Fibroblast of skin of scalp (primary cell): ENCODE measurements at regions not wholly inside any gene's neighbourhood (a gene's known extent, or its start where the extent isn't known, plus 50 kb on each side); places are given as distances from the start of the nearest gene placed in this dataset.
"Not testable (repeated sequence)": the region's sequence is repeated elsewhere in the genome, so short reads cannot be mapped to it uniquely, and the experiment has no call there.

ENCODE experiments used
- DNase-seq: peaks from one replicate; pipeline ENCODE4 v3.0.0-alpha.2; 2013

- DNase-seq = peak; percentile 11
Measured at GRCh38 chr6:82419132-82419581, 55.5 kb downstream of the TPBG start.

DNA sequence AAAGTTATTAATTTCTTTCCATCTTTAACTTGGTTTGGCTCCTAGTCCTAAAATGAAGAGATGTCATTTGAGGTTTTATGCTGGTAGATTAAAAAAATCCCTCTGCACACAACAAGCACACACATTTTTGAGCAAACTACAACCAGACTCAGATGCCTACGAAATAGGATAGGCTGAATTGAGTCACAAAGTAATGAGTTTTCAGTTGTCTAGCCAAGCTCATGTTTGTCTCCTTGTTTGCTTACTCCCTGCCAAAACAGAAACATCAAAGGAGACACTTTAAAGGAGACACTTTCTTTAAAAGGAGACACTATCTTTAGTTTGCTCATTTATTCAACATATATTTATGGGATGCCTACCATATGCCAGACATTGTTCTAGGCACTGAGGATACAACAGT is 56.2 kb downstream of the TPBG start:
- no peak for DNase-seq

DNA sequence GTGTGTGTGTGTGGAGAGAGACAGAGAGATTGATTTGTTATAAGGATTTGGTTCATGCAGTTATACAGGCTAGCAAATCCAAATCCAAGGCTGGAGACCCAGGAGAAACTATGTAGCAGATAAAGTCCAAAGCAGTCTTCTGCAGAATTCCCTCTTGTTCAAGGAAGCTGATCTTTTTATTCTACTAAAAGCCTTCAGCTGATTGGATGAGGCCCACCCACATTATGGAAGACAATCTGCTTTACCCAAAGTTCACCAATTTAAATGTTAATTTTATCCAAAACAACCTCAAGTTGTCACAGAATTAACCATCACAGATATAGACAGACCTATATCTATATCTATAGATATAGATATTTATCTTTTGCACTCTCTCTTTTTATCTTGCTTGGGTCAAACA is 67.0 kb downstream of the TPBG start:
- no peak for DNase-seq

GRCh38 chr6:82436740-82437139 is 73.1 kb downstream of the TPBG start:
- no peak for DNase-seq

GRCh38 chr6:82437701-82438100 is 74.1 kb downstream of the TPBG start:
- peak; percentile 4 for DNase-seq

GRCh38 chr6:82441047-82441855 is 77.6 kb downstream of the TPBG start:
- peak; percentile 42 for DNase-seq

- DNase-seq = no peak
Measured at GRCh38 chr6:82442061-82442719, 78.6 kb downstream of the TPBG start.

- no peak for DNase-seq
Measured at GRCh38 chr6:82458147-82458546, 94.5 kb downstream of the TPBG start.

GRCh38 chr6:82458705-82459104 is 95.1 kb downstream of the TPBG start:
- DNase-seq = no peak

- no peak for DNase-seq
Measured at GRCh38 chr6:82461536-82461935, 97.9 kb downstream of the TPBG start.

DNA sequence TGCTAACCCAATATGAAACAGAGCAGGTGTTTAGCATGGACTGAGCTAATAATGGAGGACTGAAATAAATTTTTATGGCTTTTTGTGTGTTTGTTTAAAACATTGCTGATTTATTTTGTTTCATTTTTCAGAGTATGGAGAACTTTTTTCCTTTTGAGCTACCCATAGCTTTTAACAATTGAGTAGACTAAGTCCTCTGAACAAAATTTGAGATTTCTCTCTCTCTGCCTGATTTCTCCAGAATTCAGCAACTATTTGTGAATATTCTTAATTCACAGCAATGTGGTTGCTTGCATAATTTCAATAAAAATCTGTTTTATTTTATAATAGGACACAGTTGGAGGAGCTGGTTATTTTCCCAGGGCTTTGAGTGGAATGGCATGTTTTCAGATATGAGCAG is 103.7 kb downstream of the TPBG start:
- DNase-seq = no peak

DNA sequence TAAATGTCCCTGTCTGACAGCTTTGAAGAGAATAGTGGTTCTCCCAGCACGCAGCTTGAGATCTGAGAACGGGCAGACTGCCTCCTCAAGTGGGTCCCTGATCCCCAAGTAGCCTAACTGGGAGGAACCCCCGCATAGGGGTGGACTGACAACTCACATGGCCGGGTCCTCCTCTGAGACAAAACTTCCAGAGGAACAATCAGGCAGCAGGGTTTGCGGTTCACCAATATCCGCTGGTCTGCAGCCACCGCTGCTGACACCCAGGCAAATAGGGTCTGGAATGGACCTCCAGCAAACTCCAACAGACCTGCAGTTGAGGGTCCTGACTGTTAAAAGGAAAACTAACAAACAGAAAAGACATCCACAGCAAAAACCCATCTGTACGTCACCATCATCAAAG is 106.5 kb downstream of the TPBG start:
- DNase-seq = not testable (repeated sequence)

DNA sequence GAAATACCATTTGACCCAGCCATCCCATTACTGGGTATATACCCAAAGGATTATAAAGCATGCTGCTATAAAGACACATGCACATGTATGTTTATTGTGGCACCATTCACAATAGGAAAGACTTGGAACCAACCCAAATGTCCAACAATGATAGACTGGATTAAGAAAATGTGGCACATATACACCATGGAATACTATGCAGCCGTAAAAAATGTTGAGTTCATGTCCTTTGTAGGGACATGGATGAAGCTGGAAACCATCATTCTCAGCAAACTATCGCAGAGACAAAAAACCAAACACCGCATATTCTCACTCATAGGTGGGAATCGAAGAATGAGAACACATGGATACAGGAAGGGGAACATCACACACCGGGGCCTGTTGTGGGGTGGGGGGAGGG is 111.5 kb downstream of the TPBG start:
- DNase-seq = not testable (repeated sequence)

- no peak for DNase-seq
Measured at GRCh38 chr6:82484001-82484400, 120.4 kb downstream of the TPBG start.

- DNase-seq = no peak
Measured at GRCh38 chr6:82484737-82485626, 121.4 kb downstream of the TPBG start.

- DNase-seq = no peak
Measured at GRCh38 chr6:82487895-82488294, 124.3 kb downstream of the TPBG start.

DNA sequence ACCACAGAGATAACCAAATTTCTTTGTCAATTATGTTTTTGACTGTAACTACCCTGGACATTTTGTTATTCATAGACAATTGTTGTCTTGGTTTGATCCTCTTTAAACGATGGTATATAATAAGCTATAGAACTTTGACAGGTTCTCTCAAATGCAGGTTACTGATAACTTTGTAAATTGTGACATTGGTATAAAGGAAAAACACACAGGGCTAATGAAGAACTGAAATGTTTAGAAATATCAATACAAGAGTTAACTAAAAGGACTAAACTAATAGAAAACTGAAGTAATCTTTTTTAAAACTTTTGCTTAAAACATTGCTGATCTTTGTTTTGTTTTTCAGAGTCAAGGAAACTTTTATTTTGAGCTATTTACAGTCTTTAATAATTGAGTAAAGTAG is 124.8 kb downstream of the TPBG start:
- DNase-seq = no peak

DNA sequence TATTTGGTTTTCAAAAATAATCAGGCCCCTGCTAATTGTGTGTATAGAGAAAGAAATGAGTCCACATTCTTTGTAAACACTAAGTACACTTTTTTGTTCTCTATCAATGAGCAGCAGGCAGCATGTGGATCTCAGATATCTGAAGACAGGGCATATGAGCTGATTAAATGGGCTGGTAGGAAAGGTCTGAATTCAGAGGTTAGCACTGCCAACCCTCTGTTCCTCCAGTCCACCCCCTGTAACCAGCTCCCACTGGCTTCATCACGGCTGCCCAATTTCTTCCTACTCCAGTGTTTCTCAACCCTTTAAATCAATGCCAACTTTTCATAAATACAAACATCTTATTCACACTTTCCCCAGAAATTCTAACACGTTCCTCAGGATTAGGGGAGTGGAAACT is 128.5 kb downstream of the TPBG start:
- no peak for DNase-seq

- DNase-seq = no peak
Measured at GRCh38 chr6:82493467-82493866, 129.8 kb downstream of the TPBG start.

DNA sequence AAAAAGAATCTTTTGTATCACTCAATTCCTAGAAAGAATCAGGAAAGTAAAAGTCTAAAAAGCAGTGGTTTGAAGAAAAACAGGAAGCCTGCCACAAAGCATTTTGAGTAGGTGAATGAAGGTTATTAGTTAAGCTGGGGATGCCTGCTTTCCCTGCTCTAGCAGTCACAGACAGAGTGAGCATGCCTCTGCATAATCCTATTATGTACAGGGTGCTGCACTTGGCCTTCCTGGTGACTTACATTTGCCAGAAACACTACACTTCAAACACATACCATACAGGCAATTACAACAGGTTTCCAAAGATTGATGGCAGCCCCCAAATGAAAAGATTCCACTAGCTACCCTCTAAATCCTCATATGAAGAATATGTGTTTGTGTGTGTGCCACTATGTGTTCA is 130.8 kb downstream of the TPBG start:
- DNase-seq = no peak

DNA sequence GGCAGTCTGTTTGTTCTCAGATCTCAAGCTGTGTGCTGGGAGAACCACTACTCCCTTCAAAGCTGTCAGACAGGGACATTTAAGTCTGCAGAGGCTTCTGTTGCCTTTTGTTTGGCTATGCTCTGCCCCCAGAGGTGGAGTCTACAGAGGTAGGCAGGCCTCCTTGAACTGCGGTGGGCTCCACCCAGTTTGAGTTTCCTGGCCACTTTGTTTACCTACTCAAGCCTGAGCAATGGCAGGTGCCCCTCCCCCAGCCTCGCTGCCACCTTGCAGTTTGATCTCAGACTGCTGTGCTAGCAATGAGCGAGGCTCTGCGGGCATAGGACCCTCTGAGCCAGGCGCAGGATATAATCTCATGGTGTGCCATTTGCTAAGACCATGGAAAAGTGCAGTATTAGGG is 138.3 kb downstream of the TPBG start:
- not testable (repeated sequence) for DNase-seq

DNA sequence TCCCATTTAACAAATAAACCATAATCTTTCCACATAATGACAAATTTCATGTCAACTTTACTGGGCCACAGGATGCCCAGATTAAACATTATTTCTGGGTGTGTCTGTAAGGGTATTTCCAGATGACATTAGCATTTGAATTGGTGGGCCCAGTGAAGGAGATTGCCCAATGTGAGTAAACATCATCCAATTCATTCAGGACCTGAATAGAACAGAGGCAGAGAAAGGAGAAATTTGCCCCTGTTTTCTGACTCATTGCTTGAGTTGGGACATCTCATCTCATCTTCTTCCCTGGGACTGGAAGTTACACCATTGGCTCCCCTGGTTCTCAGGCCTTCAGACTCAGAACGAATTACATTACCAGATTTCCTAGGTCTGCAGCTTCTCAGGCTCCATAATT is 142.9 kb downstream of the TPBG start:
- no peak for DNase-seq

DNA sequence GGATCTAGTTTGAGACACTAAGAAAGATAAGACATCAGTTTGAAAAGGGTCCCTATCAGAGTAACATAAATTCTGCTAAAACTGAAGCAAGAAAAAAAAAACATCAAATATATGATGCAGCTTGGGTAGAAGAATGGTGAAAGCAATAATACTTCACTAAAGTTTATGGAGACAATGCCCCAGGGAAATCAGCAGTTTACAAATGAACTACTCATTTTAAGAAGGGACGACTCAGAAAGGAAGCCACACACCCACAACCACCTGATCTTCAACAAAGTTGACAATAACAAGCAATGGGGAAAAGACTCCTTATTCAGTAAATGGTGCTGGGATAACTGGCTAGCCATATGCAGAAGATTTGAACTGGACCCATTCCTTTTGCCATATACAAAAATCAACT is 143.5 kb downstream of the TPBG start:
- DNase-seq = no peak
